GM13976 (cell line): ENCODE measurements at regions not wholly inside any gene's neighbourhood (a gene's known extent, or its start where the extent isn't known, plus 50 kb on each side); places are given as distances from the start of the nearest gene placed in this dataset.

Source experiments
- DNase-seq: peaks from one replicate; pipeline ENCODE4 v3.0.0; 2012; ENCODE audit warnings: low spot score
- in situ Hi-C: fragments of 300-500 bp; cut with MboI; formaldehyde crosslinking; loops from one replicate; pipeline ENCODE4 v1.12.0; 2022; ENCODE audit warnings: low sequenced_read_pairs, mixed read lengths, inconsistent platforms; ENCODE audit not compliant: unreplicated experiment
- TF ChIP-seq, protein P1 (sequence below): IDR thresholded peaks from 2 replicates; pipeline ENCODE4 v1.5.1; 2012; ENCODE audit warnings: borderline replicate concordance, mild to moderate bottlenecking; ENCODE audit not compliant: insufficient read depth; ENCODE audit errors: extremely low read depth, missing control alignments, control extremely low read depth

GRCh38 chr16:9687737-9688319 is 494.4 kb downstream of the GRIN2A start:
- in situ Hi-C loops: no loop called here
- TF ChIP-seq, protein P1, sequence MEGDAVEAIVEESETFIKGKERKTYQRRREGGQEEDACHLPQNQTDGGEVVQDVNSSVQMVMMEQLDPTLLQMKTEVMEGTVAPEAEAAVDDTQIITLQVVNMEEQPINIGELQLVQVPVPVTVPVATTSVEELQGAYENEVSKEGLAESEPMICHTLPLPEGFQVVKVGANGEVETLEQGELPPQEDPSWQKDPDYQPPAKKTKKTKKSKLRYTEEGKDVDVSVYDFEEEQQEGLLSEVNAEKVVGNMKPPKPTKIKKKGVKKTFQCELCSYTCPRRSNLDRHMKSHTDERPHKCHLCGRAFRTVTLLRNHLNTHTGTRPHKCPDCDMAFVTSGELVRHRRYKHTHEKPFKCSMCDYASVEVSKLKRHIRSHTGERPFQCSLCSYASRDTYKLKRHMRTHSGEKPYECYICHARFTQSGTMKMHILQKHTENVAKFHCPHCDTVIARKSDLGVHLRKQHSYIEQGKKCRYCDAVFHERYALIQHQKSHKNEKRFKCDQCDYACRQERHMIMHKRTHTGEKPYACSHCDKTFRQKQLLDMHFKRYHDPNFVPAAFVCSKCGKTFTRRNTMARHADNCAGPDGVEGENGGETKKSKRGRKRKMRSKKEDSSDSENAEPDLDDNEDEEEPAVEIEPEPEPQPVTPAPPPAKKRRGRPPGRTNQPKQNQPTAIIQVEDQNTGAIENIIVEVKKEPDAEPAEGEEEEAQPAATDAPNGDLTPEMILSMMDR: no peak
- DNase-seq: no peak

DNA sequence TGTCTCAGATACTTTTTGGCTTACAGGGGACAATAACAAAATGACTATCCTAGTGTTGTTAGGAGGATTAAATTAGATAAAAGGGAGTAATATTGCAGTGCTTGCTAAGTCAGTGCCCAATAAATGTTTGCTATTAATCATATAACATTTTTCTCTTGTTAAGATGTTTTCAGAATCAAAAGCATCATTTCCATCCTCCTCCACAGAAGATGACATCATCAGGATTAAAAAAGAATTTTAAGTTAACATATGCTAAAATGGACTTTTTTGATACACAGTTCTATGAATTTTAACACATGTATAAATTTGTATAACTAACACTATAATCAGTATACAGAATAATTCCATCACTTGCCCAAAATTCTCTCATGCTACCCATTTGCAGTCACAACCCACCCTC is 492.6 kb downstream of the GRIN2A start:
- in situ Hi-C loops: no loop called here
- TF ChIP-seq, protein P1: no peak
- DNase-seq: no peak

DNA sequence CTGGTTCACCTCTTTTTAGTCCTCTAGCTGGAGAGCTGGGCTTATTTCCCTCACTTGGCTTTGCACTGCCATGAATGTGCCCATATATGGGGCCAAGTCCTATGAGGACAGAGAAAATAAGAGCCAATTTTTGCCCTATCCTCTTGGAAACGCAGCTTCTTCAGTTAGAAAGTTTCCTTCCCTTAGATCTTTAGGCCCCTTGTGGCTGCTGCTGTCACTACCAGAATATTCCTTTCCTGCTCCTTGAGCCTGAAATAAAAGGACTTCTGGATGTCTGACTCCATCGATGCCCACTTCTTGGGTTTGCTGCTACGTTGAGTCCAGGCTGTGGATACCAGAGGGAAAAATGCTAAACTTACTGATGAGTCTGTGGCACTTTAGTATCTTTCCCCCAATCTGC is 487.1 kb downstream of the GRIN2A start:
- TF ChIP-seq, protein P1: no peak
- no peak for DNase-seq
- in situ Hi-C loops: no loop called here
